ENCODE measurements at regions not wholly inside any gene's neighbourhood (a gene's known extent, or its start where the extent isn't known, plus 50 kb on each side); places are given as distances from the start of the nearest gene placed in this dataset.

DNA sequence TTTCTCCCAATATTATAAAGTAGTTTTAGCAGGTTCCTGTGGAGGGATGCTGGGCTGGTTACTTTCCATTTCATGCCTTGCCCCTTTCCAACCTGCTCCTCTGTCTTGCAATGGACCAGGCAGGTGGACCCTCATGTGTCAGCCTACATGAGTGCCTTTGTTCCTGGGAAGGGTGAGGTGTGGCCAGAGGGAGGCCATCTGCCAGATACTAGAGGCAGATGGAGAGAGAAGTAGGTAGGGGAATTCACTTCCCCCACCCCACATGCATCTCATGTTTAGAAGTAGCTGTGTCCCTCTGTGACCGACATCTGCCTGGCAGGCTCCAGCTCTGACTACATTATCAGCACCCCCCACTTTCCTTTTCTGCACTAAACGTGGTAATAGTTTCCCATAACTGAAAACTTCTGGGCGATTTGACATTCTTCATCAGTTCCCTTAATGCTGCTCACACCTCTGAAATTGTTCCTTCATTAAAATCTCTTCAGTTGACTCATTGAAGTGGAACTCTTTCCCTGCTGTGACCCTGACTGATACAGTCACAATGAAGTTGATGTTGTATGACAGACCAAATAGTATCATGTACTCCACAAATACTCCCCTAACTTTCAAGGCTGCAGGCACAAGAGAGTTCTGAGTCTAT, 396.3 kb upstream of the FZD8 start:
- Histone ChIP-seq H3K4me1 (ENCODE audit: control insufficient read depth in 5 of 5, insufficient read depth in 5 of 5, low read length in 5 of 5) (no peaks in the 10 kb centered on the region), H3K27ac (ENCODE audit: low read depth, low read length) (no peak overlapping the region), H3K27me3 (ENCODE audit: control insufficient read depth in 5 of 5, insufficient read depth in 4 of 5, low read length in 5 of 5) (no peaks in the 10 kb centered on the region), H3K9ac (ENCODE audit: low read length in 5 of 5) (no peak overlapping the region), H3K9me3 (ENCODE audit: control insufficient read depth in 5 of 5, low read length in 5 of 5) (no peaks in the 10 kb centered on the region), H3K4me3 (ENCODE audit: low read depth in 1 of 5, low read length in 5 of 5) (no peak overlapping the region), H3K36me3 (ENCODE audit: control insufficient read depth in 5 of 5, insufficient read depth in 5 of 5, low read length in 5 of 5) (no peaks in the 10 kb centered on the region)

DNA sequence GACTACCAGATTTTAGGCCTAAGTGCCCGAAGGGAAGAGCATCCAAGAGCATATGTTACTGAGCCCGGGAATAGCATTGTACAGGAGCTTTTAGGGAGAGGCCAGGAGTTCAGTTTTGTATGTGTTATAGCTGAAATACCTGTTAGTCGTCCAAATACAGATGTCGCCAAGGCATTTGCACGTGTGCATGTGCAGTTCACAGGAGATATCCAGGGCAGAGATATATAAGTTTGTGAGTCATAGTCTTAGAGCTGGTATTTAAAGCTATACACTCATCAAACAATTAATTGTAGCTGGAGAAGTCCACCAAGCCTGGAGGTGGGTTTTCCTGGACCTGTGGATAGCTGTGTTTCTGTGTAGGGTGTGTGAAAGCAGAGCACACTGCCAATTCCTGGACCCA, 394.0 kb upstream of the FZD8 start:
- H3K4me1 ChIP-seq (ENCODE audit: control insufficient read depth in 5 of 5, insufficient read depth in 5 of 5, low read length in 5 of 5), result no peaks in the 10 kb centered on the region
- no peaks in the 10 kb centered on the region for H3K27me3 ChIP-seq (ENCODE audit: control insufficient read depth in 5 of 5, insufficient read depth in 4 of 5, low read length in 5 of 5)
- no peak overlapping the region for H3K4me3 ChIP-seq (ENCODE audit: low read depth in 1 of 5, low read length in 5 of 5)
- H3K36me3 ChIP-seq (ENCODE audit: control insufficient read depth in 5 of 5, insufficient read depth in 5 of 5, low read length in 5 of 5), result no peaks in the 10 kb centered on the region
- no peak overlapping the region for H3K27ac ChIP-seq (ENCODE audit: low read depth, low read length)
- H3K9ac ChIP-seq (ENCODE audit: low read length in 5 of 5), result no peak overlapping the region
- H3K9me3 ChIP-seq (ENCODE audit: control insufficient read depth in 5 of 5, low read length in 5 of 5), result no peaks in the 10 kb centered on the region

GRCh38 chr10:36033808-36034207, 391.7 kb upstream of the FZD8 start:
- H3K4me3 ChIP-seq (ENCODE audit: low read depth in 1 of 5, low read length in 5 of 5), result no peak overlapping the region
- H3K27me3 ChIP-seq (ENCODE audit: control insufficient read depth in 5 of 5, insufficient read depth in 4 of 5, low read length in 5 of 5), result no peaks in the 10 kb centered on the region
- no peaks in the 10 kb centered on the region for H3K4me1 ChIP-seq (ENCODE audit: control insufficient read depth in 5 of 5, insufficient read depth in 5 of 5, low read length in 5 of 5)
- H3K9ac ChIP-seq (ENCODE audit: low read length in 5 of 5), result no peak overlapping the region
- no peaks in the 10 kb centered on the region for H3K36me3 ChIP-seq (ENCODE audit: control insufficient read depth in 5 of 5, insufficient read depth in 5 of 5, low read length in 5 of 5)
- H3K27ac ChIP-seq (ENCODE audit: low read depth, low read length), result no peak overlapping the region
- no peaks in the 10 kb centered on the region for H3K9me3 ChIP-seq (ENCODE audit: control insufficient read depth in 5 of 5, low read length in 5 of 5)

DNA sequence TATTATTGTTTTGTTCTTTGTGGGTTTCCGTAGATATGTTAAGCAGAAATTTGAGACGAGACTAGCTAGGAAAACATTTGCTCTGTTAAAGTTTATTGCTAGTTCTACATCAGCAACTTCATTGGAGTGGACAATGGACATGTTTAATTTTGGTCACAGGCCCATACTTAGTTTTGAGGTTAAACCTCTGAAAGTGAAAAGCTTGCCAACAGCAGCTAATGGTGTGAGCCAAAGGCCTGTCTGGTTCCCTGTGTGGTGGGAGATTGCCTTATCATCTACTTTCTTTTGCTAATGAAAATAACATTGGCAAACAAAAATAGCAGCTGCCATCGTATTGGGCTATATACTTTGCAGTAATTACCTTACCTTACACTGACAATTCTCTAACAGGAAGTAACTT, 388.4 kb upstream of the FZD8 start:
- Histone ChIP-seq H3K4me1 (ENCODE audit: control insufficient read depth in 5 of 5, insufficient read depth in 5 of 5, low read length in 5 of 5) (no peaks in the 10 kb centered on the region), H3K27me3 (ENCODE audit: control insufficient read depth in 5 of 5, insufficient read depth in 4 of 5, low read length in 5 of 5) (no peaks in the 10 kb centered on the region), H3K4me3 (ENCODE audit: low read depth in 1 of 5, low read length in 5 of 5) (no peak overlapping the region), H3K27ac (ENCODE audit: low read depth, low read length) (no peak overlapping the region), H3K9ac (ENCODE audit: low read length in 5 of 5) (no peak overlapping the region), H3K9me3 (ENCODE audit: control insufficient read depth in 5 of 5, low read length in 5 of 5) (no peaks in the 10 kb centered on the region), H3K36me3 (ENCODE audit: control insufficient read depth in 5 of 5, insufficient read depth in 5 of 5, low read length in 5 of 5) (no peaks in the 10 kb centered on the region)

DNA sequence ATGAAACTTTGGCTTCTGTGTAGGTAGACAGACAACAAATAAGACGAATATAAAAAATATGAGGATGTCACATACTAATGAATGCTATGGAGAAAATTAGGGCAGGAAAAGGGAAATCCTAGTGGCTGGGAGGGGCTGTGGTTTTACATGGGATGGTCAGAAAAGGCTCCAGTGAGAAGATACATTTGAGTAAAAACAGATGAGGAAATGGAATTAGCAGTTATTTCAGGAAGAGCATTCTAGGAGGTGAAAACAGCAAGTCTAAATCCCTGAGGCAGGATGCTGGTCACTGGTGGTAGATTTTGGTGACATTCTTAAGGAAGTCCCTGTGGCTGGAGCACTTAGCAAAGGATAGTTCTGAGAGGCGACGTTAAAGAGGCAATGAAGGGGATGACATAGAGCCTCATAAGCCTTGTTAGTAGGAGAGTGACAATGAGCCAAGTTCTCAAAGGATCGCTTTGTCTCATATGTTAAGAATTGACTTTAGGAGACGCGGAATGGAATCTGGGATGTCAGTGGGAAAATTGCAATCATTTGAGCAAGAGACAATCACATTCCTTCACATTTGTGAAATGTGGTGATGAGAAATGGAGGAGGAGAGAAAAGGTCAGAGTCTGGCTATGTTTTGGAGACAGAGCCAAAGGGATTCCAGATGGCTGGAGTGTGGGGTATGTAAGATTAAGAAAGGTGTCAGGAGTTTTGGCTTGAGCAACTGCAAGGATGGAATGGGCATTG, 384.7 kb upstream of the FZD8 start:
- no peaks in the 10 kb centered on the region for H3K27me3 ChIP-seq (ENCODE audit: control insufficient read depth in 5 of 5, insufficient read depth in 4 of 5, low read length in 5 of 5)
- no peak overlapping the region for H3K9ac ChIP-seq (ENCODE audit: low read length in 5 of 5)
- no peaks in the 10 kb centered on the region for H3K36me3 ChIP-seq (ENCODE audit: control insufficient read depth in 5 of 5, insufficient read depth in 5 of 5, low read length in 5 of 5)
- no peak overlapping the region for H3K27ac ChIP-seq (ENCODE audit: low read depth, low read length)
- H3K4me1 ChIP-seq (ENCODE audit: control insufficient read depth in 5 of 5, insufficient read depth in 5 of 5, low read length in 5 of 5), result peaks cover 0 to 5% (median 0%) of the 10 kb centered on the region in 5 donors
- no peak overlapping the region for H3K4me3 ChIP-seq (ENCODE audit: low read depth in 1 of 5, low read length in 5 of 5)
- no peaks in the 10 kb centered on the region for H3K9me3 ChIP-seq (ENCODE audit: control insufficient read depth in 5 of 5, low read length in 5 of 5)

GRCh38 chr10:36026081-36026480, 384.0 kb upstream of the FZD8 start:
- Histone ChIP-seq H3K27ac (ENCODE audit: low read depth, low read length) (no peak overlapping the region), H3K4me1 (ENCODE audit: control insufficient read depth in 5 of 5, insufficient read depth in 5 of 5, low read length in 5 of 5) (peaks cover 0 to 5% (median 0%) of the 10 kb centered on the region in 5 donors)

GRCh38 chr10:36023939-36024338, 381.8 kb upstream of the FZD8 start:
- no peak overlapping the region for H3K27ac ChIP-seq (ENCODE audit: low read depth, low read length)

More at GRCh38 chr10:36026081-36026480, 384.0 kb upstream of the FZD8 start:
- Histone ChIP-seq H3K36me3 (ENCODE audit: control insufficient read depth in 5 of 5, insufficient read depth in 5 of 5, low read length in 5 of 5) (no peaks in the 10 kb centered on the region), H3K9me3 (ENCODE audit: control insufficient read depth in 5 of 5, low read length in 5 of 5) (no peaks in the 10 kb centered on the region), H3K9ac (ENCODE audit: low read length in 5 of 5) (no peak overlapping the region), H3K4me3 (ENCODE audit: low read depth in 1 of 5, low read length in 5 of 5) (no peak overlapping the region), H3K27me3 (ENCODE audit: control insufficient read depth in 5 of 5, insufficient read depth in 4 of 5, low read length in 5 of 5) (no peaks in the 10 kb centered on the region)

GRCh38 chr10:36021096-36021495, 379.0 kb upstream of the FZD8 start:
- no peaks in the 10 kb centered on the region for H3K9me3 ChIP-seq (ENCODE audit: control insufficient read depth in 5 of 5, low read length in 5 of 5)
- no peaks in the 10 kb centered on the region for H3K27me3 ChIP-seq (ENCODE audit: control insufficient read depth in 5 of 5, insufficient read depth in 4 of 5, low read length in 5 of 5)
- peaks cover 0 to 5% (median 0%) of the 10 kb centered on the region in 5 donors for H3K4me1 ChIP-seq (ENCODE audit: control insufficient read depth in 5 of 5, insufficient read depth in 5 of 5, low read length in 5 of 5)
- H3K36me3 ChIP-seq (ENCODE audit: control insufficient read depth in 5 of 5, insufficient read depth in 5 of 5, low read length in 5 of 5), result no peaks in the 10 kb centered on the region
- H3K27ac ChIP-seq (ENCODE audit: low read depth, low read length), result no peak overlapping the region
- no peak overlapping the region for H3K4me3 ChIP-seq (ENCODE audit: low read depth in 1 of 5, low read length in 5 of 5)
- H3K9ac ChIP-seq (ENCODE audit: low read length in 5 of 5), result no peak overlapping the region

More at GRCh38 chr10:36023939-36024338, 381.8 kb upstream of the FZD8 start:
- no peaks in the 10 kb centered on the region for H3K36me3 ChIP-seq (ENCODE audit: control insufficient read depth in 5 of 5, insufficient read depth in 5 of 5, low read length in 5 of 5)
- H3K4me3 ChIP-seq (ENCODE audit: low read depth in 1 of 5, low read length in 5 of 5), result no peak overlapping the region
- no peak overlapping the region for H3K9ac ChIP-seq (ENCODE audit: low read length in 5 of 5)
- peaks cover 0 to 5% (median 0%) of the 10 kb centered on the region in 5 donors for H3K4me1 ChIP-seq (ENCODE audit: control insufficient read depth in 5 of 5, insufficient read depth in 5 of 5, low read length in 5 of 5)
- H3K9me3 ChIP-seq (ENCODE audit: control insufficient read depth in 5 of 5, low read length in 5 of 5), result no peaks in the 10 kb centered on the region
- H3K27me3 ChIP-seq (ENCODE audit: control insufficient read depth in 5 of 5, insufficient read depth in 4 of 5, low read length in 5 of 5), result no peaks in the 10 kb centered on the region

- Histone ChIP-seq H3K27ac (ENCODE audit: low read depth, low read length) (no peak overlapping the region), H3K4me1 (ENCODE audit: control insufficient read depth in 5 of 5, insufficient read depth in 5 of 5, low read length in 5 of 5) (peaks cover 0 to 5% (median 0%) of the 10 kb centered on the region in 5 donors), H3K36me3 (ENCODE audit: control insufficient read depth in 5 of 5, insufficient read depth in 5 of 5, low read length in 5 of 5) (no peaks in the 10 kb centered on the region), H3K4me3 (ENCODE audit: low read depth in 1 of 5, low read length in 5 of 5) (no peak overlapping the region), H3K27me3 (ENCODE audit: control insufficient read depth in 5 of 5, insufficient read depth in 4 of 5, low read length in 5 of 5) (no peaks in the 10 kb centered on the region), H3K9me3 (ENCODE audit: control insufficient read depth in 5 of 5, low read length in 5 of 5) (no peaks in the 10 kb centered on the region), H3K9ac (ENCODE audit: low read length in 5 of 5) (no peak overlapping the region)
Measured at GRCh38 chr10:36019749-36020148, 377.7 kb upstream of the FZD8 start.

- Histone ChIP-seq H3K9ac (ENCODE audit: low read length in 5 of 5) (no peak overlapping the region), H3K4me1 (ENCODE audit: control insufficient read depth in 5 of 5, insufficient read depth in 5 of 5, low read length in 5 of 5) (peaks cover 0 to 6% (median 3%) of the 10 kb centered on the region in 5 donors), H3K27ac (ENCODE audit: low read depth, low read length) (no peak overlapping the region), H3K9me3 (ENCODE audit: control insufficient read depth in 5 of 5, low read length in 5 of 5) (no peaks in the 10 kb centered on the region), H3K27me3 (ENCODE audit: control insufficient read depth in 5 of 5, insufficient read depth in 4 of 5, low read length in 5 of 5) (no peaks in the 10 kb centered on the region), H3K4me3 (ENCODE audit: low read depth in 1 of 5, low read length in 5 of 5) (no peak overlapping the region), H3K36me3 (ENCODE audit: control insufficient read depth in 5 of 5, insufficient read depth in 5 of 5, low read length in 5 of 5) (no peaks in the 10 kb centered on the region)
Measured at GRCh38 chr10:36018996-36019395, 376.9 kb upstream of the FZD8 start.

Measured in subcutaneous abdominal adipose tissue (tissue), 5 donors.